ENCODE measurements at regions not wholly inside any gene's neighbourhood (a gene's known extent, or its start where the extent isn't known, plus 50 kb on each side); places are given as distances from the start of the nearest gene placed in this dataset.

DNA sequence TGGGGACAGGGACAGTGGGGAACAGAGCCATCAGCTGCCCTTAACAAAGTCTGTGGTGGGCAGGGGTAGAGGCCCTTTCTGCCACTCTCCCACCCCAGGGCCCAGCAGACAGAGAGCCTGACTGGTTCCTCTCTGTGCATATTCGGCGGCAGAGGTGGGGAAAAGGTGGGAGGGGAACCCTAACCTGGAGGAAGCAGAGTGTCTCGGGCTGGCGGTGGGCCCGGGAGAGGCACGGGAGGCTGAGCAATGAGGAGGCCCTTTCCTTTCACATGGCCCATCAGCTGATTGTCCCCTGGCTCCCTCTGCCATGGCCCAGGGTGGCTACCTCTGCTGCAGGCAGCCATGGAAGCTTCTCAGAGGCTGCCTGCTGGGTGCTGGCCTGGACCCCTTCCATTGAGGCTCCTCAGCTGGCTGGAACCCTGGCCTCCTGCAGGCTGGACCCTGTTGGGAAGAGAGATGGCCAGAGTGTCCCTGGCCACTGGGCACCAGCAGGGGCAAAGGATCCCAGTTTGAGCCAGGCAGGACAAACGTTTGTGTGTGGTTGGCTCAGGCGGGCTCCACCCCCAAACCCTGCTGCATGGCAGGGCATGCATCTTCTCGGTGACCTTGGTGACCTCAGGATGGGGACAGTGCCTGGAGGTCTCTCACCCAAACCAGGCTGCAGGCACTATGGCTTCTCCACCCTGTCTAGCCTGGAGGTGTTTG is 202.8 kb upstream of the ZNF536 start:
- Histone ChIP-seq H2AK5ac (ENCODE audit: low read depth, low read length) (no peak overlapping the region), H3K27me3 (replicated peaks in 1 of 4; ENCODE audit: control insufficient read depth in 3 of 4, extremely low read depth in 1 of 4, insufficient read depth in 3 of 4, low read length in 3 of 4) (no peaks in the 10 kb centered on the region), H4K8ac (ENCODE audit: extremely low read depth, insufficient read depth, low read length) (no peak overlapping the region), H3K79me1 (ENCODE audit: low read depth, low read length) (no peaks in the 10 kb centered on the region), H2BK120ac (replicated peaks; ENCODE audit: low read depth, low read length) (no peak overlapping the region), H2BK5ac (ENCODE audit: low read depth, low read length) (no peak overlapping the region), H3K56ac (replicated peaks; ENCODE audit: insufficient read length, low read depth, low read length) (no peak overlapping the region), H3K36me3 (ENCODE audit: control insufficient read depth in 2 of 4, insufficient read depth in 4 of 4, low read length in 3 of 4) (peaks cover 0 to 2% (median 0%) of the 10 kb centered on the region in 4 experiments; a peak in 1 of 8 replicates), H3K14ac (ENCODE audit: insufficient read length) (no peak overlapping the region), H3K4me3 (ENCODE audit: extremely low read depth in 1 of 4, insufficient read depth in 2 of 4, low read depth in 3 of 4, low read length in 4 of 4) (no peak overlapping the region), H3K23me2 (ENCODE audit: low read depth, low read length) (peaks cover 10% of the 10 kb centered on the region), H2BK20ac (ENCODE audit: low read length) (no peak overlapping the region), H4K5ac (ENCODE audit: insufficient read length, low read depth, low read length) (no peak overlapping the region), H3K9me3 (ENCODE audit: insufficient read depth in 2 of 2, low read depth in 1 of 2, low read length in 1 of 2) (peaks cover 0 to 5% of the 10 kb centered on the region in 2 experiments; a peak in 2 of 4 replicates), H3K27ac (ENCODE audit: low read depth, low read length) (no peak overlapping the region), H2BK12ac (ENCODE audit: low read depth, low read length) (no peak overlapping the region), H3K9ac (replicated peaks in 1 of 4; ENCODE audit: extremely low read depth in 1 of 4, low read depth in 3 of 4, low read length in 3 of 4) (no peak overlapping the region), H3K4me2 (ENCODE audit: insufficient read depth in 1 of 2, low read depth in 2 of 2, low read length in 2 of 2) (no peak overlapping the region), H3K4me1 (replicated peaks in 1 of 4; ENCODE audit: control insufficient read depth in 3 of 4, insufficient read depth in 4 of 4, low read length in 3 of 4) (no peaks in the 10 kb centered on the region), H2BK15ac (ENCODE audit: low read length) (no peak overlapping the region), H4K91ac (replicated peaks; ENCODE audit: insufficient read length, low read length) (no peak overlapping the region), H3K23ac (ENCODE audit: insufficient read length) (no peak overlapping the region), H2AFZ (ENCODE audit: low read length) (no peak overlapping the region), H4K20me1 (replicated peaks in 1 of 2; ENCODE audit: control insufficient read depth in 1 of 2, insufficient read depth in 2 of 2, low read length in 2 of 2) (peaks cover 0 to 11% of the 10 kb centered on the region in 2 experiments), H3K4ac (replicated peaks; ENCODE audit: insufficient read length, low read depth, low read length) (no peak overlapping the region), H3K18ac (ENCODE audit: extremely low read depth, low read length) (no peak overlapping the region), H3K79me2 (ENCODE audit: control insufficient read depth in 1 of 2, insufficient read depth in 2 of 2, low read length in 2 of 2) (no peaks in the 10 kb centered on the region)
- ChIA-PET CTCF (ENCODE audit: partially characterized antibody) (interaction anchor here (1.3 kb wide), 1 partner anchor 52 kb away, joined by 3 read pairs; no protein-coding TSS in a partner anchor), POLR2A (ENCODE audit: partially characterized antibody) (no interaction called here)
- DNase-seq (ENCODE audit: low read depth in 1 of 2, low spot score in 2 of 2) = no peak
- TF ChIP-seq RXRA (IDR thresholded peaks at IDR 0.05; ENCODE audit: insufficient read depth, low read depth, low read length) = no peak
- TF ChIP-seq RNF2 (IDR thresholded peaks at IDR 0.05; ENCODE audit: borderline replicate concordance, low read depth, low read length, missing control alignments, poor library complexity, severe bottlenecking) = no peak
- TF ChIP-seq SP1 (IDR thresholded peaks at IDR 0.05; ENCODE audit: low read depth, low read length) = no peak
- TF ChIP-seq EP300 (IDR thresholded peaks at IDR 0.05; ENCODE audit: borderline replicate concordance in 1 of 2, low read depth in 2 of 2, low read length in 2 of 2) = no peak
- no peak for TF ChIP-seq NRF1 (IDR thresholded peaks at IDR 0.05; ENCODE audit: low read depth, low read length)
- TF ChIP-seq CBX5 (IDR thresholded peaks at IDR 0.05; ENCODE audit: low read depth, low read length) = no peak
- TF ChIP-seq KDM5A (IDR thresholded peaks at IDR 0.05; ENCODE audit: low read length) = no peak
- TF ChIP-seq CTBP2 (IDR thresholded peaks at IDR 0.05; ENCODE audit: borderline replicate concordance, insufficient read depth, insufficient read length, low read length) = no peak
- 94% methylated on average over 9 of the region's 9 CpGs; no CpG with 5 or more reads in 1 of the 2 experiments for WGBS, 2 experiments (ENCODE audit: extremely low coverage in 1 of 2, insufficient coverage in 1 of 2, insufficient read length in 1 of 2, insufficient replicate concordance in 2 of 2, low coverage in 1 of 2, low lambda C conversion rate in 2 of 2, missing lambda C conversion rate in 1 of 2)
- FAIRE-seq = no peak

All from H1 (cell line).